HG03280 (cell line): ENCODE measurements at regions not wholly inside any gene's neighbourhood (a gene's known extent, or its start where the extent isn't known, plus 50 kb on each side); places are given as distances from the start of the nearest gene placed in this dataset.

Source experiments
- ATAC-seq: cut with Tn5 transposase; IDR thresholded peaks from one replicate; pipeline ENCODE4 v1.9.1; 2021; ENCODE audit warnings: mild to moderate bottlenecking, moderate library complexity; ENCODE audit not compliant: unreplicated experiment

GRCh38 chr14:34025325-34026017 lies 74.6 kb upstream of the EGLN3 start:
- ATAC-seq = no peak

GRCh38 chr14:34024768-34025144 lies 73.9 kb upstream of the EGLN3 start:
- no peak for ATAC-seq

GRCh38 chr14:34023824-34024767 lies 73.2 kb upstream of the EGLN3 start:
- no peak for ATAC-seq

GRCh38 chr14:34021096-34021495 lies 70.2 kb upstream of the EGLN3 start:
- no peak for ATAC-seq

GRCh38 chr14:34020014-34020413 lies 69.1 kb upstream of the EGLN3 start:
- no peak for ATAC-seq

- peak; percentile 44 for ATAC-seq
These were observed 67.8 kb upstream of the EGLN3 start for GRCh38 chr14:34018564-34019244.

- ATAC-seq = peak; percentile 20
These were observed 67.3 kb upstream of the EGLN3 start for GRCh38 chr14:34018125-34018524.

GRCh38 chr14:34015383-34015782 lies 64.5 kb upstream of the EGLN3 start:
- no peak for ATAC-seq

GRCh38 chr14:34014936-34015335 lies 64.1 kb upstream of the EGLN3 start:
- no peak for ATAC-seq

- ATAC-seq = peak; percentile 47
These were observed 62.8 kb upstream of the EGLN3 start for GRCh38 chr14:34013721-34014060.

GRCh38 chr14:34012978-34013720 lies 62.3 kb upstream of the EGLN3 start:
- peak; percentile 59 for ATAC-seq

- no peak for ATAC-seq
These were observed 61.5 kb upstream of the EGLN3 start for GRCh38 chr14:34012369-34012768.

GRCh38 chr14:34009956-34010355 lies 59.1 kb upstream of the EGLN3 start:
- no peak for ATAC-seq

- no peak for ATAC-seq
These were observed 57.0 kb upstream of the EGLN3 start for GRCh38 chr14:34007902-34008301.

- ATAC-seq = no peak
These were observed 55.0 kb upstream of the EGLN3 start for GRCh38 chr14:34005901-34006300.

- no peak for ATAC-seq
These were observed 54.0 kb upstream of the EGLN3 start for GRCh38 chr14:34004881-34005280.

GRCh38 chr14:34003691-34004090 lies 52.8 kb upstream of the EGLN3 start:
- no peak for ATAC-seq

- no peak for ATAC-seq
These were observed 52.3 kb upstream of the EGLN3 start for GRCh38 chr14:34003082-34003668.
